ENCODE measurements at regions not wholly inside any gene's neighbourhood (a gene's known extent, or its start where the extent isn't known, plus 50 kb on each side); places are given as distances from the start of the nearest gene placed in this dataset.

GRCh38 chr4:14807856-14808255 lies 194.4 kb upstream of the CPEB2 start:
- TF ChIP-seq CTCF (IDR thresholded peaks at IDR 0.05) (no peak), EZH2 (IDR thresholded peaks at IDR 0.05) (no peak), EZH2phosphoT487 (IDR thresholded peaks at IDR 0.05) (no peak)
